ENCODE measurements at regions not wholly inside any gene's neighbourhood (a gene's known extent, or its start where the extent isn't known, plus 50 kb on each side); places are given as distances from the start of the nearest gene placed in this dataset.

- TF ChIP-seq ZFX (IDR thresholded peaks at IDR 0.05; ENCODE audit: borderline replicate concordance) = no peak
- TF ChIP-seq CTCF (IDR thresholded peaks at IDR 0.05) = no peak
- H3K27ac ChIP-seq = no peak overlapping the region
Observed at GRCh38 chr5:120093178-120093577, 370.9 kb upstream of the PRR16 start.

GRCh38 chr5:120096413-120096812 is 367.7 kb upstream of the PRR16 start:
- no peak for TF ChIP-seq CTCF (IDR thresholded peaks at IDR 0.05)
- no peak for TF ChIP-seq ZFX (IDR thresholded peaks at IDR 0.05; ENCODE audit: borderline replicate concordance)
- peak overlapping the region; percentile 38 for H3K27ac ChIP-seq

GRCh38 chr5:120098426-120098825 is 365.7 kb upstream of the PRR16 start:
- TF ChIP-seq ZFX (IDR thresholded peaks at IDR 0.05; ENCODE audit: borderline replicate concordance) = no peak
- TF ChIP-seq CTCF (IDR thresholded peaks at IDR 0.05) = no peak

GRCh38 chr5:120098902-120099535 is 365.1 kb upstream of the PRR16 start:
- no peak for TF ChIP-seq ZFX (IDR thresholded peaks at IDR 0.05; ENCODE audit: borderline replicate concordance)
- no peak for TF ChIP-seq CTCF (IDR thresholded peaks at IDR 0.05)
- H3K27ac ChIP-seq = no peak overlapping the region

More at GRCh38 chr5:120098426-120098825, 365.7 kb upstream of the PRR16 start:
- H3K27ac ChIP-seq = no peak overlapping the region

- H3K27ac ChIP-seq = no peak overlapping the region
- TF ChIP-seq ZFX (IDR thresholded peaks at IDR 0.05; ENCODE audit: borderline replicate concordance) (no peak), CTCF (IDR thresholded peaks at IDR 0.05) (no peak)
Observed at GRCh38 chr5:120101771-120102170, 362.3 kb upstream of the PRR16 start.

- TF ChIP-seq CTCF (IDR thresholded peaks at IDR 0.05) = no peak
- no peak for TF ChIP-seq ZFX (IDR thresholded peaks at IDR 0.05; ENCODE audit: borderline replicate concordance)
- H3K27ac ChIP-seq = no peak overlapping the region
Observed at GRCh38 chr5:120103495-120103894, 360.6 kb upstream of the PRR16 start.

GRCh38 chr5:120106912-120107525 is 357.1 kb upstream of the PRR16 start:
- no peak for TF ChIP-seq ZFX (IDR thresholded peaks at IDR 0.05; ENCODE audit: borderline replicate concordance)
- TF ChIP-seq CTCF (IDR thresholded peaks at IDR 0.05) = no peak
- no peak overlapping the region for H3K27ac ChIP-seq

All from 22Rv1 (cell line).